ENCODE measurements at regions not wholly inside any gene's neighbourhood (a gene's known extent, or its start where the extent isn't known, plus 50 kb on each side); places are given as distances from the start of the nearest gene placed in this dataset.
"Not testable (repeated sequence)": the region's sequence is repeated elsewhere in the genome, so short reads cannot be mapped to it uniquely, and the experiment has no call there.

GRCh38 chr13:80551650-80552497 lies 210.9 kb upstream of the SPRY2 start:
- no peak for DNase-seq (ENCODE audit: low spot score)

GRCh38 chr13:80550971-80551441 lies 210.1 kb upstream of the SPRY2 start:
- no peak for DNase-seq (ENCODE audit: low spot score)

GRCh38 chr13:80548915-80549314 lies 208.0 kb upstream of the SPRY2 start:
- DNase-seq (ENCODE audit: low spot score): no peak

- DNase-seq (ENCODE audit: low spot score): no peak
These were observed 207.2 kb upstream of the SPRY2 start for GRCh38 chr13:80547885-80548825.

GRCh38 chr13:80547341-80547740 lies 206.4 kb upstream of the SPRY2 start:
- no peak for DNase-seq (ENCODE audit: low spot score)

GRCh38 chr13:80533175-80533574 lies 192.2 kb upstream of the SPRY2 start:
- no peak for DNase-seq (ENCODE audit: low spot score)

GRCh38 chr13:80530902-80531301 lies 190.0 kb upstream of the SPRY2 start:
- DNase-seq (ENCODE audit: low spot score): no peak

GRCh38 chr13:80530191-80530590 lies 189.3 kb upstream of the SPRY2 start:
- no peak for DNase-seq (ENCODE audit: low spot score)

- DNase-seq (ENCODE audit: low spot score): no peak
These were observed 188.8 kb upstream of the SPRY2 start for GRCh38 chr13:80529734-80530133.

- no peak for DNase-seq (ENCODE audit: low spot score)
These were observed 187.8 kb upstream of the SPRY2 start for GRCh38 chr13:80528733-80529132.

- DNase-seq (ENCODE audit: low spot score): no peak
These were observed 186.5 kb upstream of the SPRY2 start for GRCh38 chr13:80527400-80527799.

GRCh38 chr13:80524447-80525215 lies 183.7 kb upstream of the SPRY2 start:
- DNase-seq (ENCODE audit: low spot score): no peak

- DNase-seq (ENCODE audit: low spot score): no peak
These were observed 182.2 kb upstream of the SPRY2 start for GRCh38 chr13:80523134-80523533.

GRCh38 chr13:80522463-80522862 lies 181.5 kb upstream of the SPRY2 start:
- DNase-seq (ENCODE audit: low spot score): not testable (repeated sequence)

GRCh38 chr13:80516818-80517348 lies 176.0 kb upstream of the SPRY2 start:
- DNase-seq (ENCODE audit: low spot score): no peak

- no peak for DNase-seq (ENCODE audit: low spot score)
These were observed 174.4 kb upstream of the SPRY2 start for GRCh38 chr13:80515296-80515695.

GRCh38 chr13:80513196-80513595 lies 172.3 kb upstream of the SPRY2 start:
- no peak for DNase-seq (ENCODE audit: low spot score)

- DNase-seq (ENCODE audit: low spot score): no peak
These were observed 169.8 kb upstream of the SPRY2 start for GRCh38 chr13:80510686-80511085.

- no peak for DNase-seq (ENCODE audit: low spot score)
These were observed 168.3 kb upstream of the SPRY2 start for GRCh38 chr13:80509264-80509663.

GRCh38 chr13:80508031-80508430 lies 167.1 kb upstream of the SPRY2 start:
- no peak for DNase-seq (ENCODE audit: low spot score)

- no peak for DNase-seq (ENCODE audit: low spot score)
These were observed 163.5 kb upstream of the SPRY2 start for GRCh38 chr13:80504453-80504852.

- no peak for DNase-seq (ENCODE audit: low spot score)
These were observed 161.4 kb upstream of the SPRY2 start for GRCh38 chr13:80502359-80502758.
